HG03457 (cell line): ENCODE measurements at regions not wholly inside any gene's neighbourhood (a gene's known extent, or its start where the extent isn't known, plus 50 kb on each side); places are given as distances from the start of the nearest gene placed in this dataset.

Experiments used
- ATAC-seq: cut with Tn5 transposase; IDR thresholded peaks from one replicate; pipeline ENCODE4 v1.9.1; 2021; ENCODE audit warnings: moderate number of reproducible peaks; ENCODE audit not compliant: unreplicated experiment

GRCh38 chr7:35463751-35464150, 209.9 kb upstream of the TBX20 start:
- ATAC-seq, result no peak

GRCh38 chr7:35463176-35463700, 209.3 kb upstream of the TBX20 start:
- no peak for ATAC-seq

DNA sequence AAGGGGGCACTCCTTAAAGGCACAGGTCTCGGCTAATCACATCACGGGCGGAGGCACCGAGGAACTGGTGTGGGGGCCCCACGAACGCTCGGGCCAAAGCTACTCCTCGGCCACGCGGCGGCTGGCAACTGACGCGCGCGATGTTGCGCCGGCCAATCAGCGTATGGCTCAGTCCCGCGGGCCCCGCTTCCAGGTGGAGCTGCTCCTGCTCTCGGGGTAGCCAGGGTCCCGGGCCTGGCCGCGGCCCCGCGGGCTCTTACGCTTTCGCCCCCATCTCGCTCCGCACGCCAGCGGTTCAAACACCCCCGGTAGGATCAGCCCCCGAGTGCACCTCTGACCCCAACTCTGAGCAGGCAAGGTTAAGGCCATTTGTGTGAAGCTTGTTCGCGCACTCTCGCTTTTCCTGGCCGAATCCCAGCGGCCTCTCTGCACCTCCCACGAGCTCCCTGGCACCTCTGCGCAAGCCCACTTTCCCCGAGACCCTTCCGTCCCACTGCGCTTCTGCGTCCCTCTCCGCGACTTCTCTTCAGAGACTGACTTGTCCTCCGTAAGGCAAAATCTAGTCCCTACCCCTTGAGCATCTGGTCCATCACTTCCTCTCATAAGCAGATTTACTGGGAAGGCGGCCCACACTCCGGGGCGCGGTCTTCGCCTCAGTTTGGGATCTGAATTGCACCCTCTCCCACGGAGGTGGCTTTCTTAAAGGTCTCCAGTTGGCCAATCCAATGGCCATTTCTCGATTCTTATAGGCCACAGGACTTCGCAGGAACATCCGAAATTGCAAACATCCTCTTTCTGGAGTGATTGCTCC, 200.9 kb upstream of the TBX20 start:
- ATAC-seq, result no peak

GRCh38 chr7:35450456-35451214, 196.7 kb upstream of the TBX20 start:
- no peak for ATAC-seq

- ATAC-seq, result no peak
These were observed 194.6 kb upstream of the TBX20 start for GRCh38 chr7:35448486-35448885.

- ATAC-seq, result no peak
These were observed 192.2 kb upstream of the TBX20 start for GRCh38 chr7:35446091-35446490.

GRCh38 chr7:35437619-35438275, 183.8 kb upstream of the TBX20 start:
- no peak for ATAC-seq

- no peak for ATAC-seq
These were observed 182.6 kb upstream of the TBX20 start for GRCh38 chr7:35436452-35436851.

- no peak for ATAC-seq
These were observed 176.8 kb upstream of the TBX20 start for GRCh38 chr7:35430547-35431153.

DNA sequence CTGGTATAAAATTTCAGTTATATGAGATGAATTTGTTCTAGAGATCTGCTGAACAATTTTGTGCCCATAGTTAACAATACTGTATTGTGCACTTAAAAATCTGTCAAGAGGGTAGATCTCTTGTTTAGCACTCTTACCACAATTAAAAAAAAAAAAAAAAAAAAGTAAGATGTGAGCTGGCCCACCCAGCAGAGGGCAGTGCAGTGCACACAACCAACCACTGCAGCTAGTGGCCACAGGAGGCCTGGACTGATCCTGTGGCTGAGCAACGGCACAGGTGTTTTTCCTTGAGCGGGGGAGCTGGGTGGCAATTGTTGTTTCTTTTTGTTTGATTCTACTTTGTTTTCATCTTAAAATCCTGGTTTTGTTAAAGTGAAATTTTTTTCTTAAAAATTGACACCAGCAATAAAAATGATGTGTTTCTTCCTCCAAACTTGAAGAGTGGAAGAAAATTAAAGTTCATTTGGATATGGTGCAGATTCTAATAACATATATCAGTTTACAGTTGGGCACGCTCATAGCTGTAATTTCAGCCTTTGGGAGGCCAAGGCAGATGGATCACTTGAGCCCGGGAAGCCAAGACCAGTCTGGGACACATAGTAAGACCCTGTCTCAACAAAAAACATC, 171.1 kb upstream of the TBX20 start:
- ATAC-seq, result no peak

DNA sequence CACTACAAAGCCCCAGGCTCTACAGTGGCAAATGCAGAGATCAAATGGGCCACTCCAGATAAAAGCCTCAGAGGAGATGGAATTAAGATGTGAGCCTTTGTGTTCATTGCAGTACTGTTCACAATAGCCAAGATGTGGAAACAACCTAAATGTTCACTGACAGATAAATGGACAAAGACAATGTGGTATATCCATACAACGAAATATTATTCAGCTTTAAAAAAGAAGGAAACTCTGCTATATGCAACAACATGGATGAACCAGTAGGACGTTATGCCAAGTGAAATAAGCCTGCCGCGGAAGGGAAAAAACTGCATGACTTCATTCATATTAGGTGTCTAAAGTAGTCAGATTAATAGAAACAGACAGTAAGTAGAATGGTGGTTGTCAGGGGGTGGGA, 170.5 kb upstream of the TBX20 start:
- no peak for ATAC-seq

GRCh38 chr7:35422715-35423114, 168.8 kb upstream of the TBX20 start:
- no peak for ATAC-seq

DNA sequence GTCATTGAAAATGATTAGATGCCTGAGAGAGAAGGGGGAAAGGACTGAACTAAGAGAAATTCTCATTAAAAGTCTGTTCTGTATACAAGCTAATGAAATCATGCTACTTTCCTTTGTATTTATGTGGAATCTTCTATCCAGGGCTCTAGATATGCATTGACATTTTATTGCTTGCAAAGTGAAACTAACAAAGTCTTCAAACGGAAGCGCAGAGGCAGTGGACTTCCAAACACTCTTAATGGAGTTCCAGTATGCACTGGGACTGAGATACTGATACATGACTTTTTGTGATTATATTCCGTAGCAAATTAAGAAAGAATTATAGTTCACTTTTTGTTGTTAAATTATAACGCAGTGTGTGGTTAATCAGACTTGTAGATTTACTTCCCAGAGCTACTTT, 166.8 kb upstream of the TBX20 start:
- ATAC-seq, result no peak

DNA sequence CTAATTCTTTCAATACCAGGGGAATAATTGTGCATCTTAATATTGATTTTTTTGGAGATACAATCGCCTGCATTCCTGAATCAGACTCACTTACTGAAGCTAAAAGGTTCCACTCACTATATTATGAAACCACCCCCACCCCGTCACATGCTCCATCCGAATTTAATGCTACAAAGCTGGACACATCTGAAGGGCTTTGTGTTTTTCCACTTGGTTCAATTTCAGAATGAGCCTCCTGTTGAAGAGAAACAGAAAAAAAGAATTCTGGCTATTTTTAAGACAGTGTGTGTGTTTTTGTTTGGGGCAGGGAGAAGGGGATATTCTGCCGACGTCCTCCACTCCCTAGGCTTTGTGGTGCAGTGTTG, 165.5 kb upstream of the TBX20 start:
- ATAC-seq, result no peak

GRCh38 chr7:35418716-35419390, 165.0 kb upstream of the TBX20 start:
- no peak for ATAC-seq

GRCh38 chr7:35416568-35416967, 162.7 kb upstream of the TBX20 start:
- no peak for ATAC-seq

DNA sequence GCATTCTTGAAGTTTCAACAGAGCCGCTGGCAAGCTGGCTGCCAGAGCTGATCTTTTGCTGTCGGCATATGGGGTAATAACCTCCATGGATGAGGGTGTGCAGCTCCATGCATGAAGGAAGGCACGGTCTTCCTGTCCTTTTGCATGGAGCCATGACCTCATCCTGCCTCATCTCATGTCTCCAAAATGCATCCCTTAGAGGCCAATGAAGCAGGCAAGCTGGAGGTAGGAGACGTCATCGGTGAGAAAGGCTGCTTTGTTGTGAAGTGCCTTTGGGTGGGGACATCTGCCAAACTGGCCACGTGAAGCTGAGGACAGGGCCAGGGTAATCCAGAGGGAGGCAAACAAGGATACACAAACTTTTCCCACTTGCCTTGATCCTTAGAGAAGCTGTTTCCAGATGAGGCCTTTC, 161.5 kb upstream of the TBX20 start:
- ATAC-seq, result no peak

GRCh38 chr7:35411331-35411730, 157.4 kb upstream of the TBX20 start:
- ATAC-seq, result no peak

GRCh38 chr7:35405461-35405860, 151.6 kb upstream of the TBX20 start:
- ATAC-seq, result no peak

- no peak for ATAC-seq
These were observed 147.4 kb upstream of the TBX20 start for GRCh38 chr7:35401217-35401879.
